ENCODE measurements at regions not wholly inside any gene's neighbourhood (a gene's known extent, or its start where the extent isn't known, plus 50 kb on each side); places are given as distances from the start of the nearest gene placed in this dataset.

- no peak for DNase-seq
- Histone ChIP-seq H3K36me3 (ENCODE audit: control insufficient read depth, insufficient read depth, low read length) (no peaks in the 10 kb centered on the region), H3K9me3 (ENCODE audit: control insufficient read depth, insufficient read depth, low read length) (peaks cover 12% of the 10 kb centered on the region), H3K27me3 (ENCODE audit: control insufficient read depth, insufficient read depth, low read length) (no peaks in the 10 kb centered on the region), H3K4me3 (ENCODE audit: low read length) (no peak overlapping the region), H3K4me1 (ENCODE audit: control insufficient read depth, insufficient read depth, low read length) (no peaks in the 10 kb centered on the region), H3K27ac (ENCODE audit: low read length) (no peak overlapping the region)
- no peak overlapping the region for H3K4me3 Mint-ChIP-seq
- peaks cover 10 to 19% of the 10 kb centered on the region in 2 donors for H3K9me3 Mint-ChIP-seq
- no peak for ATAC-seq
- H3K27ac Mint-ChIP-seq: no peak overlapping the region
- no peaks in the 10 kb centered on the region for H3K27me3 Mint-ChIP-seq (ENCODE audit: low read depth in 2 of 2)
- WGBS (ENCODE audit: insufficient coverage): 50% methylated on average over 2 of the region's 2 CpGs
- TF ChIP-seq CTCF (IDR thresholded peaks at IDR 0.05): no peak
- H3K36me3 Mint-ChIP-seq: peaks cover 6% of the 10 kb centered on the region
- intact Hi-C loops (cut with micrococcal nuclease): no loop called here
- no peaks in the 10 kb centered on the region for H3K4me1 Mint-ChIP-seq
These were observed 547.4 kb upstream of the ALCAM start for GRCh38 chr3:104819333-104819732.

- no peak for ATAC-seq
- Mint-ChIP-seq H3K27ac (no peak overlapping the region), H3K4me1 (no peaks in the 10 kb centered on the region), H3K4me3 (no peak overlapping the region), H3K36me3 (peaks cover 6% of the 10 kb centered on the region), H3K27me3 (ENCODE audit: low read depth in 2 of 2) (no peaks in the 10 kb centered on the region), H3K9me3 (peaks cover 16 to 25% of the 10 kb centered on the region in 2 donors)
- intact Hi-C loops (cut with micrococcal nuclease): no loop called here
- H3K27me3 ChIP-seq (ENCODE audit: control insufficient read depth, insufficient read depth, low read length): no peaks in the 10 kb centered on the region
- H3K9me3 ChIP-seq (ENCODE audit: control insufficient read depth, insufficient read depth, low read length): peaks cover 12% of the 10 kb centered on the region
- H3K4me3 ChIP-seq (ENCODE audit: low read length): no peak overlapping the region
- H3K4me1 ChIP-seq (ENCODE audit: control insufficient read depth, insufficient read depth, low read length): no peaks in the 10 kb centered on the region
- no peak overlapping the region for H3K27ac ChIP-seq (ENCODE audit: low read length)
- TF ChIP-seq CTCF (IDR thresholded peaks at IDR 0.05): no peak
- 44% methylated on average over 1 of the region's 1 CpG for WGBS (ENCODE audit: insufficient coverage)
- H3K36me3 ChIP-seq (ENCODE audit: control insufficient read depth, insufficient read depth, low read length): no peaks in the 10 kb centered on the region
- no peak for DNase-seq
These were observed 545.8 kb upstream of the ALCAM start for GRCh38 chr3:104820959-104821358.

GRCh38 chr3:104825116-104825515 is 541.6 kb upstream of the ALCAM start:
- intact Hi-C loops (cut with micrococcal nuclease): no loop called here
- Histone ChIP-seq H3K36me3 (ENCODE audit: control insufficient read depth, insufficient read depth, low read length) (no peaks in the 10 kb centered on the region), H3K27me3 (ENCODE audit: control insufficient read depth, insufficient read depth, low read length) (no peaks in the 10 kb centered on the region), H3K9me3 (ENCODE audit: control insufficient read depth, insufficient read depth, low read length) (peaks cover 12% of the 10 kb centered on the region), H3K4me3 (ENCODE audit: low read length) (no peak overlapping the region), H3K4me1 (ENCODE audit: control insufficient read depth, insufficient read depth, low read length) (no peaks in the 10 kb centered on the region), H3K27ac (ENCODE audit: low read length) (no peak overlapping the region)
- DNase-seq: no peak
- no peak for ATAC-seq
- Mint-ChIP-seq H3K4me1 (no peaks in the 10 kb centered on the region), H3K27ac (no peak overlapping the region), H3K27me3 (ENCODE audit: low read depth in 2 of 2) (no peaks in the 10 kb centered on the region), H3K4me3 (no peak overlapping the region), H3K9me3 (peaks cover 14 to 17% of the 10 kb centered on the region in 2 donors), H3K36me3 (peaks cover 6% of the 10 kb centered on the region)
- TF ChIP-seq CTCF (IDR thresholded peaks at IDR 0.05): no peak
- WGBS (ENCODE audit: insufficient coverage): 27% methylated on average over 1 of the region's 1 CpG

GRCh38 chr3:104831071-104831470 is 535.6 kb upstream of the ALCAM start:
- Mint-ChIP-seq H3K36me3 (no peaks in the 10 kb centered on the region), H3K9me3 (peaks cover 7 to 13% of the 10 kb centered on the region in 2 donors), H3K4me1 (no peaks in the 10 kb centered on the region), H3K27me3 (ENCODE audit: low read depth in 2 of 2) (no peaks in the 10 kb centered on the region), H3K4me3 (no peak overlapping the region), H3K27ac (no peak overlapping the region)
- intact Hi-C loops (cut with micrococcal nuclease): no loop called here
- no peaks in the 10 kb centered on the region for H3K9me3 ChIP-seq (ENCODE audit: control insufficient read depth, insufficient read depth, low read length)
- no peak overlapping the region for H3K27ac ChIP-seq (ENCODE audit: low read length)
- no peaks in the 10 kb centered on the region for H3K4me1 ChIP-seq (ENCODE audit: control insufficient read depth, insufficient read depth, low read length)
- ATAC-seq: no peak
- H3K36me3 ChIP-seq (ENCODE audit: control insufficient read depth, insufficient read depth, low read length): no peaks in the 10 kb centered on the region
- no peak overlapping the region for H3K4me3 ChIP-seq (ENCODE audit: low read length)
- DNase-seq: no peak
- no peak for TF ChIP-seq CTCF (IDR thresholded peaks at IDR 0.05)
- WGBS (ENCODE audit: insufficient coverage): 63% methylated on average over 1 of the region's 2 CpGs
- H3K27me3 ChIP-seq (ENCODE audit: control insufficient read depth, insufficient read depth, low read length): no peaks in the 10 kb centered on the region
